GM19463 (cell line): ENCODE measurements at regions not wholly inside any gene's neighbourhood (a gene's known extent, or its start where the extent isn't known, plus 50 kb on each side); places are given as distances from the start of the nearest gene placed in this dataset.
"Not testable (repeated sequence)": the region's sequence is repeated elsewhere in the genome, so short reads cannot be mapped to it uniquely, and the experiment has no call there.

Source experiments
- ATAC-seq: cut with Tn5 transposase; IDR thresholded peaks from one replicate; pipeline ENCODE4 v1.9.1; 2021; ENCODE audit warnings: mild to moderate bottlenecking, moderate library complexity; ENCODE audit not compliant: unreplicated experiment

DNA sequence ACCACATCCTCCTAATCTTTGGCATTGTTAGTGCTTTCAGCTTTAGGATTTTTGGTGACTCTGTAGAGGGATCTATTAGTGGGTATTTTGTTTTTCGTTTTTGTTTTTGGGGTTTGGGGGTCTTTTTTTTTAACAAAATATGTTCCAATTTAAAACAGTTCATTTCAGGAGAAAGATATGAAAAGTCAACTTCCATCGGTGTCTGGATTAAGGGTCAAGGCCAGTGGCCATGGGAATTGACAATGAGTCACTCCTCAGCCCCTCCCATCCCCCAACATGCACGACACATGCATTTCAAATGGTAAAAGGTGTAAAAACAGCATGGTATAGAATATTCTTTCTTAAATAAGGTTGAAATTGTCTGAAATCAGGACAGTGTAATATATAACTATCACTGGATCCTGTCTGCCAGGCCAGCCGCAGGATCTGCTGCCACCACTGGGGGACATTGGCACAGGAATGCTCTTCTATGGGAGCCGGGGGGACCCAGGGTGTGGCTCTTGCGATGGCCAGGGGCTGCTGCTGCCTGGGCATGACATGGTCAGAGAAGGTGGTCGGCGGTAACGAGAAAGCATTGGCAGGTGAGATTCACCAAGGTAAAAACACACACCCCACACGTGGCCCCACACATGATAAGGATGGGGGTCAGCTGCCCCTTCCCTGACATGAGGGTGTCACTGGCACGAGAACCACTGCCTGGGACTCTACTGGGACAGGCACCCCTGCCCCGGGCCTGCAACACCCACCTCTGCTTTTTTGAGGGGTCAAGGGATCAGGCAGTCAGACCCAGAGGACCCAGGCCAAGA, 126.2 kb upstream of the KCTD7 start:
- ATAC-seq: no peak

DNA sequence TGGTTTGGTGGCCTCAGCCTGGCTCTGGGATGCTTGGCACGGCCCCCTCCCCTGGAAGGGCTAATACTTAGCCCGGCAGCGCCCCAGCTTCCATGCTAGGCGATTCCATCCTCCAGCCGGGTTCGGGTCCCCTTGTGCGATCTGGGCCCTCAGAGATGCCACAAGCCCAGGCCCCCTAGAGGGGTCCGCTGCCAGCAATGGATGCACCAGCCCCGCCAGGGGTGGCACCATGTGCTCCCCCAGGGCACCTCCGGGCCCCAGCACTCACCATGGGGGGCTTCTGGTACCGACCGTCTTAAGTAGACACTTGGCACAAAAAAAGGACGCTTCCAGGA, 125.7 kb upstream of the KCTD7 start:
- no peak for ATAC-seq

DNA sequence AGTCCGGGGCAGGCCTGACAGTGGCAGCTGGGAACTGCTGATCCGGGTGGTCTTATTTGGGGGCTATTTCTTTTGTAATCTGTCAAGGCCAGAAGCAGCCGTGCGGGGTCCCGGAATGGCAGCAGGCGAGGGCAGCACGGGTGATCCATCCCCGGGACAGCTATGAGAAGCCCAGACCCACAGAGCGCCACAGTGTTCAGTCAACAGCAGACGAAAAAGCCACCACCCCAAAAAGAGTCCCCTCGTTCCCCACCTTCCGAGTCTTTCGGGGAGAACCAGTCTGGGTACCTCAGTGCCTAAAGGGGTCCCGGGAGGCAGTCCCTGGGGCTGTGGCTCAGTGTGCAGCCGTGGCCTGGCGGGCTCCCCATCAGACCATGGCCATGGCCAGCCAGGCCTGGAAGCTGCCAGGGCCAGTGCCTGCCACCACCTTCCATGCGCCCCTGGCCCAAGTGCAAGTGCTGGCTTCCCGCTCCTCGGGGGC, 125.1 kb upstream of the KCTD7 start:
- ATAC-seq: no peak

DNA sequence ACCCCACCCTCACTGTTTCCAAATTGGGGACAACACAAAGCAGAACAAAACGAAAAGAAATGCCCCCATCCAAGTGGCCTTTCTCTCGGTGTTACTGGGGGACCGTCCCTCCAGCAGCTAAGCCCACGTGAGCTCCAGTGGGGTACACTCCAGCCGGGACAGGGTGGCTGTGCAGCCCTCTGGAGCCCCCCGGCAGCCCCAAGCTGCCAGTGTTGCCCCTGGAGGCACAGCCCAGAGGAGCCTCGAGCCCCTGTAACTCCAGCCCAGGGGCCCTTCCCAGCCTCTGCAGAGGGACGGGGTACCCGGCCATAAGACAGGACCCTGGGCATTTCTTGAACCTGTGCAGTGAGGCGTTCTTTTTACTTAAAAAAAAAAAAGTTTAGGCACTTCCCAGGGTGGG, 124.5 kb upstream of the KCTD7 start:
- no peak for ATAC-seq

DNA sequence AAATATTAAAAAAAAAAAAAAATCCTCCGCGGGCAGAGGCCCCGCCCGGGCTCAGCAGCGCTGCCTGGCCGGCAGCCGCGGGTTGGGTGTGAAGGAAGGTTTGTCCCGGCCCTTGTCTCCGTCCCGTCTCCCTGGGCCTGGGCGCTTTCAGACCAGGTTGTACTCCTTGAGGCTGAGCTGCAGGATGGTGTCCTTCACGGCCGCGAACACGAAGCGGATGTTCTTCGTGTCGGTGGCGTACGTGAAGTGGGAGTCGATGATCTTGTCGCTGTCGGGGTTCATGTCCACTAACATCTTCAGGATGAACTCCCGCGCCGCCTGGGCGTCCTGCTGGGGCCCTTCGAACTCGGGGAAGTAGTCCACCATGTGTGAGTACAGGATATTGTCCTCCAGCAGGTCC, 123.7 kb upstream of the KCTD7 start:
- no peak for ATAC-seq

DNA sequence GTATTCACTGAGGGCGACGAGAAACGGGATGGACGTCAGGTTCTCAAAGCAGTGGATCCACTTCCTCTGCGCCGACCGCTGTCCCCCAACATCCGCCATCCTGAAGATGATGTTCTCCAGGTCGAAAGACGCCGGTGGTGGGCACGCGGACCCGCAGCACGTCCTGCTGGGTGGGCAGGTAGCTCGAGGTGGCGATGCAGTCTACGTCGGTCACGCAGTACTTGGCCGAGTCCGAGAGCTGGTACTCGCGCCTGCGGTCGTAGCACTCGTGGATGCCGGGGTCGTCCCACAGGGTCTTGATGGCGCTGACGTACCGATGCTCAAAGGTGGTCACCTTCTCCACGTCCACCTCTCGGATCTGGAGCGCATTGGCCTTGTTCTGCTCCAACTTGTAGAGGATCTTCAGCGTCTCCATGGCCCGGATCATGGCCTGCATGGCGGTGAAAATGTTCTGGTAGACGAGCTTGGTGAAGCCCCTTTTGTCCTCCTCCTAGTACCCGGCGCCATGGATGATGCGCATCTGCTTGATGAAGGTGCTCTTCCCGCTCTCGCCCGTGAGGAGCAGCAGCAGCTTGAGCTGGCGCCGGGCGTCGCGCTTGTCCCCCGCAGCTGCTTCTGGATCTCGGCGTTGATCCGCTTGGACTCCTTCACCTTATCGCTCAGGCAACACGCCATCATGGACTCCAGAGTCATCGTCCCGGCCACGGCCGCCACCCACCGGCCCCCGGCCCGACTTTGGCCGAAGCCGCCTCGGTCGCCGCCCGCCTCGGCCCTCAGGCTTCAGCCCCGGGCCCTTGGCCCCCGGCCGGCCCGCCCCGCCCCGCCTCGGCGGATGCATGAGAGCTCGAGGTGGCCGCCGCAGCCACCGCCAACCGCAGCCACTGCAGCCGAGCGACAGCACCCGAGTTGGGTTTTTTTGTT, 122.9 kb upstream of the KCTD7 start:
- ATAC-seq: no peak

- not testable (repeated sequence) for ATAC-seq
Measured at GRCh38 chr7:66506703-66507102, 122.0 kb upstream of the KCTD7 start.

DNA sequence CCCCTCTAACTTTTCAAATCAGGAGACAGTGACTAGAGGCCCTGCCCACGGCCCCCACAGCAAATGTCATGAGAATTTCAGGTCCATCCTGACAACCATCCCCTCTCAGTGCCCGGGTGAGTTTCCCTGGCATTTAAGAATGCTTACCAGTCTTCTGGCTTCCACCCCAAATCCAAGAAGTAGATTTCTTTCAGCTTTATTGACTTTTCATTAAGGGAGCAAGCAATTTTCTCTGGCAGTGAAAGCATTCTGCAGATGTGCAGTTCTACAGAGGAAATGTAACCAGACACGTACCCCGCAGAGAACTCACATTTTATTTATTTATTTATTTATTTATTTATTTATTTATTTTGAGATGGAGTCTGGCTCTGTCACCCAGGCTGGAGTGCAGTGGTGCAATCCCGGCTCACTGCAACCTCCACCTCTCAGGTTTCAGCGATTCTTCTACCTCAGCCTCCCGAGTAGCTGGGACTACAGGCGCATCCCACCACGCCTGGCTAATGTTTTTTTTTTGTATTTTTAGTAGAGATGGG, 120.9 kb upstream of the KCTD7 start:
- ATAC-seq: no peak

DNA sequence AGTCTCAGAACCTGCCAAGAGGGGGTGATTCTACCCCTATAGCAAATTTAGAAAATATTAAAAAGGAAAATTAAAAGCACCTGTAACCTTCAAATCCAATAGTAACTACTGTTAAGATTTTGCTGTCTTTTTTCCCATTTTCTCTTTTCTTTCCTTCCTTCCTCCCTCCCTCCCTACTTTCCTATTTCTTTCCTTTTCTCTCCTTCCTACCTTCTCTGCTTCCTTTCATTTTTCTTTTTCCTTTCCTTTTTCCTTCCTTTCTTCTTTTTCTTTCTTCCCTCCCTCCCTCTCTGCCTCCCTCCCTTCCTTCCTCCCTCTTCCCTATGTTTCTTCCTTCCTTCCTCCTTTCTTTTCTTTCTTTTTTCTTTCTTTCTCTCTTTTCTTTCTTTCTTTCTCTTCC, 120.2 kb upstream of the KCTD7 start:
- no peak for ATAC-seq

- no peak for ATAC-seq
Measured at GRCh38 chr7:66514050-66514449, 114.6 kb upstream of the KCTD7 start.

DNA sequence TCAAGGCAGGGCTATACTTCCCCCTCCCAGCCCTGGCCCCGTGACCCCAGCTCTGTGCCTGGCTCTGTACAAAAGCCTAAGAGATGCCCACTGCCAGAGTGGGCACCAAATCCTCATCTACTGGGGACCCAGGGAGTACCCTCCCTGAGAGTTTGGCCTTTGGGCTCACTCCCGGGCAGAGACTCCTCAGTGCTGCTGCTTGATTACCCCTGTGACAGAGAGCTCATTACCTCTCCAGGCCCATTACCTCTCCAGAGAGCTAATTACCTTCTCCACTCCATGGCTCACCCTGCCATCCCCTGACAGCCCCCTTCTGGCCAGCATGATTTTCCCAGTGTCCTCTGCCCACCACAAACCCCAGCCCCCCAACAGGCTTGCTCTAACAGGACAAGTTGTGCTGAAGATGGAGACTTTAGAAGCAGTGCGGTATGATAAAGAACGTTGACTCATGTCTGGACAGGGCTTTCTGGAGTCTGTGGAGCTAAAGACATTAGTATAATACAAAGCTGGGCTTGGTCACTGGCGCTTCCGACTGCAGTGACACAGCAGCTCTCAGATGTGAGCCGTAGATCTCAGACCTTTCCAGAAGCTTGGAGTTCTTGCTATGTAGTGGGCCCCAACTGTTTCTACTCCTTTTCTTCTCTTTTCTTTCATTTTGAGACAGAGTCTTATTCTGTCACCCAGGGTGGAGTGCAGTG, 111.3 kb upstream of the KCTD7 start:
- ATAC-seq: no peak

- ATAC-seq: no peak
Measured at GRCh38 chr7:66518151-66518691, 110.5 kb upstream of the KCTD7 start.

DNA sequence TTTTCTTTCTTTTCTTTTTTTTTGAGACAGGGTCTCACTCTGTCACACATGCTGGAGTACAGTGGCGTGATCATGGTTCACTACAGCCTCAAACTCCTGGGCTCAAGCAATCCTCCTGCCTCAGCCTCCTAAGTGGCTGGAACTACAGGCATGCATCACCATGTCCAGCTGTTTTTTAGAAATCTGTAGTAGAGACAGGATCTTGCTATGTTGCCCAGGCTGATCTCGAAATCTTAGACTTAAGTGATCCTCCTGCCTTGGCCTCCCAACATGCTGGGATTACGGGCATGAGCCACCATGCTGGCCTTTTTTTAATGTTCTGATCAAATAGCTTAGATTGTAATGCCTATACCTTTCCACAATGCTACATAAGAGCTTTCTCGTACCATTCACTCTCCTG, 107.0 kb upstream of the KCTD7 start:
- ATAC-seq: no peak

DNA sequence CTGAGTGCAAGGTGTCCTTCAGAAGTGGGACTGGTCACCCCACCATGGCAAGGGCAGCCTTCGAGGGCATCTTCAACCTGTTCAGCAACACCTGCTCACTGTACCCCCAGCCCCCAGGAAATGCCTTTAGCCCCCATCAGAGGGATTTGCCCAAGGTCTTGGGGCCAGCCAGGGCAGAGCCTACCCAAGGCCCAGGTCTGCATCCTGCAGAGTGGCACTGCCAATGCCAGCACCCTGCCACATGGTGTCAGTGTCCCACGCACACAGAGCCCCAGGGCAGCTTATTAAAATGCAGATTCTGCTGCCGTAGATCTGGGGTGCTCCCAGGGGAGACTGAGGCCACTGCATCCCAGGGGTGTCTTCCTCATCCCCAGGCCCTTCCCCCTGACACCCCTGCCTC, 106.2 kb upstream of the KCTD7 start:
- ATAC-seq: no peak

- no peak for ATAC-seq
Measured at GRCh38 chr7:66523409-66523808, 105.3 kb upstream of the KCTD7 start.

DNA sequence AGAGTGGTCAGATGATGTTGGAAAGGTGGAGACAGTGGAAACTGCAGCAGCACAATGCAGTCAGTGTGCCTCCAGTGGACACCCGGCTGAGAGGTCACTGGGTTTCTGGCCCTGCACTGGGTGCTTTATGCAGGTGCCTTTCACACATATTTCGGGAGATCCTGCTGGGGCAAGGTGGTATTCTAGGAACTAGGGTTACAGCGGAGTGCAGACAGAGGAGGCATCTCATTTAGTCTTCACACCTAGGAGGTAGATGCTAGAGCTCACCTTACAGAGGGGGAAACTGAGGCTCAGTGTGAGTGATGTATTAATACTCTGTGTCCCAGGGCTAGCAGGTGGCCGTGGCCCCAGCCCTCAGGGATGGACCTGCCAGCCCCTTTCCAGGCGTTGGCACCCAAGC, 103.9 kb upstream of the KCTD7 start:
- no peak for ATAC-seq

- ATAC-seq: not testable (repeated sequence)
Measured at GRCh38 chr7:66526782-66527181, 101.9 kb upstream of the KCTD7 start.

GRCh38 chr7:66528652-66529051, 100.0 kb upstream of the KCTD7 start:
- ATAC-seq: no peak

DNA sequence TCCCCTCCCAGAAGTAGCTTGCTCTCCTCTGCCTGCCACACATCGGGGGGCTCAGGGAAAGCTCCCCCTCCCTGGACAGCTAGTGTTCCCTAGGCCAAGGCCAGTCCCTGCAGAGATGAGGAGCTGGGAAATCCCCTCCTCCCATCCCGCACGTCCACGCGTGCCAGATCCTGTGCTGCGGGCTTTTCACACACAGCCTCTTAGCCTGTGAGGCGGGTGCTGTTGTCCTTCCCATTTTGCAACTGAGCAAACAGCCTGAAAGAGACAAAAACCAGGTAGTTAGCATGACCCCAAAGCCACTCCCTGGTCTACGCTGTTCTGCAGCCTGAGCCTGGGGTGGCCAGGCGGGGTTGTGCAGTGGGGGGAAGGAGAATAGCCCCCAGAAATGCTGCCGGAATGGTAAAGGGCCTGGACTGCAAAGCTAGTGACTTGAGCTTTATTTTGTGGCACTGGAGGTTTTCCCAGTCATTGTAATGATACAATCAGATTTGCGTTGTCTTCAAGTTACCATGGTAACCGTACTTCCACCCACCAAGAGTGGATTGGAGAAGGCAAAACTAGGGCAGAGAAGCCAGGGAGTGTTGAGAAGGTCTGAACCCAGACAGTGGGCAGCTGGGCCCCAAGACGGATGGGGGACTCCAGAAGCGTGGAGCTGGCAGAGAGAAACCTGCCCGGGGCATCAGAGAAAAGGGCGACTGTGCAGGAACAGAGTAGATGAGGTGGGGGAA, 98.6 kb upstream of the KCTD7 start:
- no peak for ATAC-seq
